DND-41 (cell line): ENCODE measurements at regions not wholly inside any gene's neighbourhood (a gene's known extent, or its start where the extent isn't known, plus 50 kb on each side); places are given as distances from the start of the nearest gene placed in this dataset.

Experiments
- ATAC-seq: fragments of 200-7000 bp; cut with Tn5 transposase; 3 replicates; pipeline ENCODE4 v1.9.1; 2021; ENCODE audit warnings: low read depth; ENCODE audit not compliant: insufficient read depth
- DNase-seq: peaks from one replicate; pipeline ENCODE4 v3.0.0-alpha.2; 2020
- H2AFZ ChIP-seq: 2 replicates; pipeline ENCODE4 v1.6.0; 2012; ENCODE audit warnings: low read depth, low read length
- H3K27ac ChIP-seq: 2 replicates; pipeline ENCODE4 v1.5.1; 2012; ENCODE audit warnings: low read length, inconsistent platforms
- H3K27me3 ChIP-seq: fragments of 200-600 bp; sonication (generic); 2 replicates; pipeline ENCODE4 v1.6.0; 2012; ENCODE audit warnings: low read length, mild to moderate bottlenecking, inconsistent platforms; ENCODE audit not compliant: insufficient read depth, poor library complexity
- H3K36me3 ChIP-seq: 2 replicates; pipeline ENCODE4 v1.5.1; 2012; ENCODE audit warnings: low read length, inconsistent platforms; ENCODE audit not compliant: insufficient read depth
- H3K4me1 ChIP-seq: 2 replicates; pipeline ENCODE4 v1.5.1; 2012; ENCODE audit warnings: mild to moderate bottlenecking, low read length; ENCODE audit not compliant: insufficient read depth
- H3K4me2 ChIP-seq: 2 replicates; pipeline ENCODE4 v1.6.0; 2012; ENCODE audit warnings: mild to moderate bottlenecking, moderate library complexity, low read length, inconsistent platforms; ENCODE audit not compliant: insufficient read depth
- H3K4me3 ChIP-seq, 2 experiments: fragments of 200-600 bp in 1 of 2; shearing (Covaris generic) in 1 of 2; 2 replicates each; pipeline ENCODE4 v1.5.1; 2012 to 2016; ENCODE audit warnings: inconsistent platforms in 2 of 2, low read length in 2 of 2, mild to moderate bottlenecking in 2 of 2, low read depth in 1 of 2, moderate library complexity in 1 of 2
- H3K79me2 ChIP-seq: 2 replicates; pipeline ENCODE4 v1.6.0; 2012; ENCODE audit warnings: low read length, inconsistent platforms; ENCODE audit not compliant: insufficient read depth
- H3K9ac ChIP-seq: 2 replicates; pipeline ENCODE4 v1.6.0; 2012; ENCODE audit warnings: low read depth, mild to moderate bottlenecking, inconsistent platforms, low read length, moderate library complexity
- H3K9me3 ChIP-seq: 2 replicates; pipeline ENCODE4 v1.5.1; 2012; ENCODE audit warnings: low read length, moderate library complexity, mild to moderate bottlenecking, inconsistent platforms; ENCODE audit not compliant: insufficient read depth, severe bottlenecking
- H4K20me1 ChIP-seq: 2 replicates; pipeline ENCODE4 v1.6.0; 2012; ENCODE audit warnings: low read length; ENCODE audit not compliant: insufficient read depth
- CTCF ChIP-seq: IDR thresholded peaks from 2 replicates; pipeline ENCODE4 v1.5.1; 2012; ENCODE audit warnings: borderline replicate concordance, low read length, moderate library complexity, mild to moderate bottlenecking; ENCODE audit not compliant: poor library complexity, severe bottlenecking; ENCODE audit errors: extremely low read depth
- EZH2 ChIP-seq: IDR thresholded peaks from 3 replicates; pipeline ENCODE4 v1.6.1; 2012; ENCODE audit warnings: borderline replicate concordance, low read depth, mild to moderate bottlenecking, moderate library complexity, low read length, inconsistent platforms; ENCODE audit not compliant: severe bottlenecking

- DNase-seq: no peak
- no peak overlapping the region for H3K4me3 ChIP-seq
- no peak overlapping the region for H2AFZ ChIP-seq
- ATAC-seq: no peak
- no peaks in the 10 kb centered on the region for H4K20me1 ChIP-seq
- no peak overlapping the region for H3K4me2 ChIP-seq
- no peaks in the 10 kb centered on the region for H3K36me3 ChIP-seq
- TF ChIP-seq CTCF: no peak
- TF ChIP-seq EZH2: no peak
- H3K27ac ChIP-seq: no peak overlapping the region
- peaks cover 10% of the 10 kb centered on the region for H3K9me3 ChIP-seq
- H3K79me2 ChIP-seq: no peaks in the 10 kb centered on the region
- H3K9ac ChIP-seq: no peak overlapping the region
- no peaks in the 10 kb centered on the region for H3K27me3 ChIP-seq
- H3K4me1 ChIP-seq: no peaks in the 10 kb centered on the region
Measured at GRCh38 chr20:61026731-61027130, 225.3 kb upstream of the CDH4 start.

GRCh38 chr20:61027218-61027617 is 224.8 kb upstream of the CDH4 start:
- DNase-seq: no peak
- H3K9me3 ChIP-seq: peaks cover 10% of the 10 kb centered on the region
- ATAC-seq: no peak

GRCh38 chr20:61030130-61030529 is 221.9 kb upstream of the CDH4 start:
- Histone ChIP-seq H3K36me3 (no peaks in the 10 kb centered on the region), H4K20me1 (no peaks in the 10 kb centered on the region), H3K4me1 (no peaks in the 10 kb centered on the region), H3K27me3 (no peaks in the 10 kb centered on the region), H2AFZ (no peak overlapping the region), H3K4me3 (no peak overlapping the region), H3K9me3 (peaks cover 10% of the 10 kb centered on the region), H3K79me2 (no peaks in the 10 kb centered on the region), H3K4me2 (no peak overlapping the region), H3K9ac (no peak overlapping the region), H3K27ac (no peak overlapping the region)
- TF ChIP-seq EZH2: no peak
- TF ChIP-seq CTCF: no peak
- DNase-seq (no peak), ATAC-seq (no peak)

More at GRCh38 chr20:61027218-61027617, 224.8 kb upstream of the CDH4 start:
- Histone ChIP-seq H3K9ac (no peak overlapping the region), H3K4me1 (no peaks in the 10 kb centered on the region), H2AFZ (no peak overlapping the region), H4K20me1 (no peaks in the 10 kb centered on the region), H3K4me2 (no peak overlapping the region), H3K36me3 (no peaks in the 10 kb centered on the region), H3K79me2 (no peaks in the 10 kb centered on the region), H3K27ac (no peak overlapping the region), H3K4me3 (no peak overlapping the region), H3K27me3 (no peaks in the 10 kb centered on the region)
- TF ChIP-seq CTCF (no peak), EZH2 (no peak)
